GM12874 (cell line): ENCODE measurements at regions not wholly inside any gene's neighbourhood (a gene's known extent, or its start where the extent isn't known, plus 50 kb on each side); places are given as distances from the start of the nearest gene placed in this dataset.

Experiments
- CTCF ChIP-seq: IDR thresholded peaks from 2 replicates; pipeline ENCODE4 v1.5.1; 2011; ENCODE audit warnings: low read depth, mild to moderate bottlenecking, control low read depth, low read length, moderate library complexity; ENCODE audit not compliant: insufficient read depth

- no peak for TF ChIP-seq CTCF
Observed at GRCh38 chr1:29628190-29628589, 391.9 kb downstream of the PTPRU start.

GRCh38 chr1:29626726-29627125 lies 390.4 kb downstream of the PTPRU start:
- no peak for TF ChIP-seq CTCF

- TF ChIP-seq CTCF = no peak
Observed at GRCh38 chr1:29626066-29626465, 389.7 kb downstream of the PTPRU start.

GRCh38 chr1:29625084-29625420 lies 388.7 kb downstream of the PTPRU start:
- TF ChIP-seq CTCF = no peak

- no peak for TF ChIP-seq CTCF
Observed at GRCh38 chr1:29624320-29625083, 388.2 kb downstream of the PTPRU start.

- TF ChIP-seq CTCF = no peak
Observed at GRCh38 chr1:29623501-29623900, 387.2 kb downstream of the PTPRU start.

- TF ChIP-seq CTCF = no peak
Observed at GRCh38 chr1:29621826-29622435, 385.6 kb downstream of the PTPRU start.
